Endothelial cell of umbilical vein (primary cell): ENCODE measurements at regions not wholly inside any gene's neighbourhood (a gene's known extent, or its start where the extent isn't known, plus 50 kb on each side); places are given as distances from the start of the nearest gene placed in this dataset.

Source experiments
- CTCF ChIP-seq, 2 donors: IDR thresholded peaks; 1 replicate in 1 of 2; 2 replicates in 1 of 2; pipeline ENCODE4 v1.5.1; 2011; ENCODE audit warnings: low read length in 2 of 2, mild to moderate bottlenecking in 2 of 2, moderate library complexity in 2 of 2, control low read depth in 1 of 2, inconsistent platforms in 1 of 2, low read depth in 1 of 2; ENCODE audit not compliant: insufficient read depth in 1 of 2; ENCODE audit errors: extremely low read depth in 1 of 2
- EZH2 ChIP-seq: IDR thresholded peaks from 2 replicates; pipeline ENCODE4 v1.6.1; 2012; ENCODE audit warnings: borderline replicate concordance, low read depth, mild to moderate bottlenecking, moderate library complexity, low read length, inconsistent platforms; ENCODE audit not compliant: severe bottlenecking
- FOS ChIP-seq: IDR thresholded peaks from 2 replicates; pipeline ENCODE4 v1.6.1; 2011; ENCODE audit warnings: mild to moderate bottlenecking, low read length, moderate library complexity, borderline replicate concordance; ENCODE audit not compliant: insufficient read depth
- GATA2 ChIP-seq: IDR thresholded peaks from 2 replicates; pipeline ENCODE4 v1.7.0; 2011; ENCODE audit warnings: low read depth, mild to moderate bottlenecking, moderate library complexity, mixed read lengths, low read length; ENCODE audit not compliant: insufficient read length, insufficient read depth
- MYC ChIP-seq: IDR thresholded peaks from one replicate; pipeline ENCODE4 v1.6.1; 2011; ENCODE audit warnings: mild to moderate bottlenecking, low read depth, low read length
- POLR2A ChIP-seq: IDR thresholded peaks from 2 replicates; pipeline ENCODE4 v1.6.1; 2012; ENCODE audit warnings: low read depth, mild to moderate bottlenecking, control low read depth, low read length
- POLR2AphosphoS5 ChIP-seq: IDR thresholded peaks from 2 replicates; pipeline ENCODE4 v1.6.1; 2012; ENCODE audit warnings: low read depth, mild to moderate bottlenecking, control low read depth, low read length, moderate library complexity; ENCODE audit not compliant: insufficient read depth

DNA sequence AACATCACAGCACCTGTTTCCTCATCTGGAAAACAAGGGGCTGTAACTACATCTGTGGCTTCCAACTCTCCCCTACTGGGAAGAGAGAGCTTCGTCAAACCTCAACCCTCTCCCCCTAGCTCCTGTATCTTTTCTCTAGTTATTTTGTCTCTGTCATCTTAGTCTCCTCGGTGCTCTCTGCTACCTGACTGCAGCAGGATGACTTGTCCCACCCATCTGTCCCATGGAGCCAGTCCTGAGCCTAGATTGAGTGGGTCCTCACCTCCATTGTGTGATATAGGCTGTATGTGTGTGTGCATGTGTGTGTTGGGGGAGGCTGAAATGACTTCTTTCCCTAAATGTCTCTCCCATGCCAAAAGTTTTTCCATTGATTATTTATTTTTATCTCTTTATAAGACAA, 177.3 kb downstream of the EMP1 start:
- TF ChIP-seq POLR2A (no peak), FOS (no peak), MYC (no peak), POLR2AphosphoS5 (no peak), EZH2 (no peak), CTCF (IDR thresholded peaks at IDR 0.05; ENCODE audit: extremely low read depth in 1 of 2, insufficient read depth in 1 of 2, low read depth in 1 of 2, low read length in 2 of 2) (no peak), GATA2 (no peak)
